Right lobe of liver (tissue), 4 donors: ENCODE measurements at regions not wholly inside any gene's neighbourhood (a gene's known extent, or its start where the extent isn't known, plus 50 kb on each side); places are given as distances from the start of the nearest gene placed in this dataset.

Source experiments
- POLR2A ChIP-seq: fragments of 450-650 bp; IDR thresholded peaks from one replicate; pipeline ENCODE4 v1.6.1; 2017; ENCODE audit warnings: antibody characterized with exemption, mild to moderate bottlenecking
- TF ChIP-seq, protein P1 (sequence below), 4 donors: fragments of 200-600 bp in 3 of 4; fragments of 450-650 bp in 1 of 4; IDR thresholded peaks; one replicate each; pipeline versions ENCODE4 v1.5.1 to v1.8.0; 2016 to 2022; ENCODE audit warnings: antibody characterized with exemption in 4 of 4, mild to moderate bottlenecking in 2 of 4
- donor health status: DM: no; HTN: no; CAD: no.
- donor health status: DM: no; HTN: no; CAD: no.
- donor health status: DM: no; HTN: yes; CAD: no.

DNA sequence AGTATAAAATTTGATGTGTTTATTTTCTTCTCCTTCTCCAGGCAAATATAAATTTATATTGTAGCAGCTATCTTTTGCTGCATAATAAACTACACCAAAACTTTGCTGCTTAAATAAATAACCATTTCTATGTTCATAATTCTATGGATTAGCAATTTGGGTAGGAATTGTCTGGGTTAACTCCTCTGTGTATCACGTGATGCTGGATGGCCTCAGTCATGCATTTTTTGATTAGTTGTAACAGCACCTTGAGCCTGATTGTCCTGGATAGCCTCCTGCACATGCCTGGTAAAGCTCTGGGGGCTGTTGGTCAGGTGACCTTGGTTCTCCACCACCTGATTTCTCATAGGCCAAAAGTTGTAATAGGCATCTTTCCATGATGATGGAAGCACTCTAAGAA lies 572.9 kb downstream of the ETV1 start:
- TF ChIP-seq POLR2A, result no peak
- TF ChIP-seq, protein P1, sequence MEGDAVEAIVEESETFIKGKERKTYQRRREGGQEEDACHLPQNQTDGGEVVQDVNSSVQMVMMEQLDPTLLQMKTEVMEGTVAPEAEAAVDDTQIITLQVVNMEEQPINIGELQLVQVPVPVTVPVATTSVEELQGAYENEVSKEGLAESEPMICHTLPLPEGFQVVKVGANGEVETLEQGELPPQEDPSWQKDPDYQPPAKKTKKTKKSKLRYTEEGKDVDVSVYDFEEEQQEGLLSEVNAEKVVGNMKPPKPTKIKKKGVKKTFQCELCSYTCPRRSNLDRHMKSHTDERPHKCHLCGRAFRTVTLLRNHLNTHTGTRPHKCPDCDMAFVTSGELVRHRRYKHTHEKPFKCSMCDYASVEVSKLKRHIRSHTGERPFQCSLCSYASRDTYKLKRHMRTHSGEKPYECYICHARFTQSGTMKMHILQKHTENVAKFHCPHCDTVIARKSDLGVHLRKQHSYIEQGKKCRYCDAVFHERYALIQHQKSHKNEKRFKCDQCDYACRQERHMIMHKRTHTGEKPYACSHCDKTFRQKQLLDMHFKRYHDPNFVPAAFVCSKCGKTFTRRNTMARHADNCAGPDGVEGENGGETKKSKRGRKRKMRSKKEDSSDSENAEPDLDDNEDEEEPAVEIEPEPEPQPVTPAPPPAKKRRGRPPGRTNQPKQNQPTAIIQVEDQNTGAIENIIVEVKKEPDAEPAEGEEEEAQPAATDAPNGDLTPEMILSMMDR (IDR thresholded peaks at IDR 0.05), result no peak
